Renal pelvis (tissue), 1 donor: ENCODE measurements at regions not wholly inside any gene's neighbourhood (a gene's known extent, or its start where the extent isn't known, plus 50 kb on each side); places are given as distances from the start of the nearest gene placed in this dataset.
"Not testable (repeated sequence)": the region's sequence is repeated elsewhere in the genome, so short reads cannot be mapped to it uniquely, and the experiment has no call there.

Experiments
- DNase-seq: peaks from one replicate; pipeline ENCODE4 v3.0.0-alpha.2; 2013

- no peak for DNase-seq
Observed at GRCh38 chr1:60813071-60813470, 269.3 kb upstream of the NFIA start.

GRCh38 chr1:60809204-60809980 lies 273.0 kb upstream of the NFIA start:
- no peak for DNase-seq

- DNase-seq, result no peak
Observed at GRCh38 chr1:60808676-60809075, 273.7 kb upstream of the NFIA start.

- no peak for DNase-seq
Observed at GRCh38 chr1:60802884-60803283, 279.5 kb upstream of the NFIA start.

- DNase-seq, result no peak
Observed at GRCh38 chr1:60797351-60797750, 285.0 kb upstream of the NFIA start.

- no peak for DNase-seq
Observed at GRCh38 chr1:60791226-60791625, 291.1 kb upstream of the NFIA start.

- not testable (repeated sequence) for DNase-seq
Observed at GRCh38 chr1:60773099-60773498, 309.3 kb upstream of the NFIA start.

GRCh38 chr1:60769082-60769481 lies 313.3 kb upstream of the NFIA start:
- no peak for DNase-seq

- no peak for DNase-seq
Observed at GRCh38 chr1:60765204-60765603, 317.2 kb upstream of the NFIA start.

- DNase-seq, result no peak
Observed at GRCh38 chr1:60764489-60764888, 317.9 kb upstream of the NFIA start.

- no peak for DNase-seq
Observed at GRCh38 chr1:60763741-60764140, 318.6 kb upstream of the NFIA start.

- no peak for DNase-seq
Observed at GRCh38 chr1:60762911-60763310, 319.4 kb upstream of the NFIA start.

GRCh38 chr1:60762176-60762575 lies 320.2 kb upstream of the NFIA start:
- no peak for DNase-seq

GRCh38 chr1:60759291-60759690 lies 323.1 kb upstream of the NFIA start:
- no peak for DNase-seq

GRCh38 chr1:60757485-60757884 lies 324.9 kb upstream of the NFIA start:
- DNase-seq, result no peak

GRCh38 chr1:60753036-60753900 lies 329.1 kb upstream of the NFIA start:
- DNase-seq, result no peak

GRCh38 chr1:60751306-60751705 lies 331.1 kb upstream of the NFIA start:
- no peak for DNase-seq

- no peak for DNase-seq
Observed at GRCh38 chr1:60747353-60747752, 335.0 kb upstream of the NFIA start.

- peak; percentile 31 for DNase-seq
Observed at GRCh38 chr1:60746278-60746791, 336.0 kb upstream of the NFIA start.

- no peak for DNase-seq
Observed at GRCh38 chr1:60745484-60745883, 336.9 kb upstream of the NFIA start.

- DNase-seq, result no peak
Observed at GRCh38 chr1:60742339-60742738, 340.0 kb upstream of the NFIA start.

GRCh38 chr1:60740154-60740553 lies 342.2 kb upstream of the NFIA start:
- no peak for DNase-seq

- DNase-seq, result no peak
Observed at GRCh38 chr1:60739729-60740128, 342.6 kb upstream of the NFIA start.
